ENCODE measurements at regions not wholly inside any gene's neighbourhood (a gene's known extent, or its start where the extent isn't known, plus 50 kb on each side); places are given as distances from the start of the nearest gene placed in this dataset.
A peak's percentile ranks its signal among the peaks of the same experiment; 100 is the strongest.

DNA sequence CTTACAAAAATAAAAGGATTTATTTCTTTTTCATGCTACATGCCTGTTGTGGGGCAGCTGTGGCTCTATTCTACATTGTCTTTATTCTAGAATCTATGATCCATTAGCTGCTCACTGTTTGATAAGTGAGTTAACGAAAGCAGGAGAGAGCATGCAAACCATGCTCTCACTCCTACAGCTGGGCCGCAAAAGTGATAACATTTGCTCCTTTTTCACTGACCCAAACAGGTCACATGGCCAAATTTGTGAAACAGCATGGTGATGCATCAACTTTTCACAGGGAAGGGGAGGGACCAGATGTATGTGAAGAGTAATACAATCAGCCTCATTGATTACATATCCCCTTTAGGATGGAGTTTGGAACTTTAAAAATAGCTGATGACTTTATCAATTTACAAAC, 456.9 kb upstream of the SYT1 start:
- no peak for DNase-seq

DNA sequence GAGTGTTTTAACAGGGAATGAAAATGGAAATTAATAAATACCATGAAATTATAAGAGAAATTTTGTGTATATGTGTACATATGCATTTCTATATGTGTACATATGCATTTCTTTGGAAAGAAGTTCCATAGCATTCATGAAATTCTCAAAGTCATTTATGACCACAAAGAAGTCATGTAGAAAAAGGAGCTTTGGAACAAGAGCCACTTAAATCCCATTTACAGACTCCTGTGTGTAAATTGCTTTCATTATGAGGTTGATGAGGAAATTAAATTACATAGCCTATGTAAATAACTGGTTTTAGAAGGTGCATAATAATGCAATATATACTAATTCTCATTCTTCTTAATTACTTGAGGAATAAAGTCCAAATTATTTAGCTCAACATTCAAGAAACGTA, 450.5 kb upstream of the SYT1 start:
- no peak for DNase-seq

DNA sequence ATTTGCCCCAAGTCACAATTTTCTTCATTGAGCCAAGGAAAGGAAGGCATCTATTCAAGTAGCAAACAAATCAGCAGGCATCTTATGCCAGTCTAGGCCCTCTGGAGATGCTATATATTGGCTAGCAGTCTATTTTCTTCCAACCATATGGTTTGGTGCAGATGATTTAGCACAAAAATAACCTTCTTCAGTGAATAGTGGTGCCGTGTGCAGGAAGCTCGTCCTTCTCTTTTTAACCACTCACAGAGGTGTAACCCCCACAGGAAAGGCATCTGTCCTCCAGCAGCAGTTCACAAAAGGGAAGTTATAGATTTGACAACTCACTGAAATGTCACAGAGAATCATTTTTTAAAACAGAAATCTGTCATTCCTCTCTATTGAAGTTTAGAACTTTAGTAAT, 445.7 kb upstream of the SYT1 start:
- DNase-seq = no peak

DNA sequence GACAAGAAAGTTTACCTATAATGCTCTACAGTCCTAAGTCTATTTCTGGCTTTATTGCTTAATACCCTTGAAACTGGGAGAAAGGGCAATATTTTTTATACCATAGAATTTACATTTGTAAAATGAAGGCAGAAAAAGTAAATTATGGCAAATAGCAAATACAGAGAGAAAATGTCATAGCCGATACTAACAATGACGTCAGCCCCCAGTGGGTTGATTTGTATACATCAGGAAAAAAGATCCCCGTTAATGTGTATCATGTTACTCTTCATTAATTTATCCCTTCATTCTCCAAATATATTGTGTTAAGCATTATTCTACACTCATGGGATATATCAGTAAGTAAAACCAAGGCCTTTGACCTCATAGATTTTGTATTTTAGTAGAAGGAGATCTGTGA, 445.1 kb upstream of the SYT1 start:
- DNase-seq = no peak

DNA sequence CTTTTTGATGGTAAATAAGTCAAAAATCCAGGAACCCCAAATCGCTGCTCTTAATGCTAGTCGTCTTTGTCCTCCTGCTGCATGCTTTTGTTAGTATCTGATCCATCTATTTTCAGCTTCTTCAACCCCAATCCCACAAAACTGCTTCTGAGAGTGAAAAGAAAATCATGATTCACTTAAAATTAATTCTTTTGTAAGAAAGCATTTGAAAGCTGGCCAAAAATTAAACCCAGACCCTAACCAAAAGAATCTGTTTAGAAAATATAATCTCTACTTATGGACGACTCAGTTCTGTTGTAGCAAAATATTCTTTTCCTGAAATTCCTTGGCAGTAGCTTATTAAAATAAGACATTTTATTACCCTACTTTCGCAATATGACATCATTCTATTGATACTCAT, 443.6 kb upstream of the SYT1 start:
- no peak for DNase-seq

DNA sequence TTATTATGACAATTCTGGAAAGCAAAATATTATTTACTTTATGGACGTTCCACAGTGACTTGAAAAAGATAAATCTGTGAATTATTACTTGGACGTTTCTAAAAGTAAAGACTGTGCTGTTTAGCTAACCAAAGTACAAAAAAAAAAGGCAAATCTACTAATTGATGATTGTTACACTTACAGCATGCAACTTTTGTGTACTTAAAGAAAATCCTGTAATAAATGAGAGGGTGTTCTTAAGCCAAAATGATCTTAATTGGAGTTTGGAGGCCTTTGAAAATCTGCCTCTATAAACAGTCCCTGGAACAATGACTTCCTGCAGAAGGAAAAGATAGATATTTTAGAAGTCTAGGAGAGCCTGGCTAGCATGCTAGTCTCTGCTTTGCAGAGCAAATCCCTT, 434.0 kb upstream of the SYT1 start:
- no peak for DNase-seq

DNA sequence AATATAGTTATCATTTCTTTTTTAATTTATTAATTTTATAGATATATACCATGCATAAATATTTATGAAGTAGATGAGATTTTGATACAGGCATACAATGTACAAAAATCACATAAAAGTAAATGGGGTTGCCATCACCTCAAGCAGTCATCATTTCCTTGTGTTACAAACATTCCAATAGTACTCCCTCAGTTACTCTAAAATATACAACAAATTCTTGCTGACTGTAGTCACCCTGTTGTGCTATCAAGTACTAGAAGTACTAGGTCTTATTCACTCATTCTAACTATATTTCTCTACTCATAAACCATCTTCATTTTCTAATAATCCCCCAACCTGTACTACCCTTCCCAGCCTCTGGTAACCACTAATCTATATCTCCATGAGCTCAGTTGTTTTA, 432.6 kb upstream of the SYT1 start:
- no peak for DNase-seq

DNA sequence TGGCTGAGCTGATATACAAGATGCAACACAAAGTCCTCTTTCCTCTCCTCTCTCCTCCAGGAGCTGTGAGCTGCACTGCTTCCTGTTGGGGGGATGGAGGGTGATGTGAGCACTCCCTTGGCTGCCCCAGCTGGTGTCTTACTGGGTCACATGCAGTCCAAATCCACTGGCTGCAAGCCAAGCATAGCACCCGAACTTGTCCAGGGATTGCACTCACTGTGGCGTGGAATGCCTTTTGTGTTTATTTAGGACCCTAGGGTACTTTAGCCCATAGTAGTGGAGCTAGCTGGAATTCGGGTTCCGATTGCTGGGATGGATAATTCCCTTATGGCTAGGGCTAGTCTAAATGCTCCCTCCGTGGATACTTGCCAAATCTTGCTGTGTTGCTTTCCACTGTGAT, 424.9 kb upstream of the SYT1 start:
- no peak for DNase-seq

DNA sequence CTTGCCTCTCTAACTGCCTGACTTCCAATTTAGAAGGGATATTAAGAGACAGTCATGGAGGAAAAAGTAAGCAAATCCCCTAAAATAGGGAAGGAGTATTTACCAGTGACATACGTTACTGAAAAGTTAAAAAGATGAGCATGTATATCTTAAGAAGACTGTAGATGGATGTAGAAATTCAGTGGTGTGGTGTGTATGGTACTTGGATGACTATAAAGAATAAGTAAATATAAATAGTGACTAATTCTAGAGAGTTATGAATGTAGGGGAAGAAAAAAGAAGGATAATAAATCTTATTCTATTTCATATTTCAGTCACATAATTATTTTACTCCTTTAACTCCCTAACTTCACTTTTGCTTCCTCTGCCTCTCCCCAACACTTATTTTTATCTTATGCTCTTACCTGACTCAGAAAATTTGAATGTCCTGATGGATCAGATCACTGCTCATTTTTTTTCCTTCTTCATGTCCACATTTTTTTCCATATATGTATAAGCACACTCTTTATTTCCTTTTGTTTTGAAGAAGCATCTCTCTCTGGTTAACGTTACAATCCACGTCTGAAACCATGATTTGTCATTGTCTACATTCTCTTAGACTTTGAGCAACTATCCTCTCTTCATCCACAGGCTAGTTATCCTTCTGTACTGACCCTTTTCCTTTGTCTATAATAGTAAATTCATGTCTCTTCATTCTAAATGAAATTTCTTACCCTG, 422.7 kb upstream of the SYT1 start:
- no peak for DNase-seq

DNA sequence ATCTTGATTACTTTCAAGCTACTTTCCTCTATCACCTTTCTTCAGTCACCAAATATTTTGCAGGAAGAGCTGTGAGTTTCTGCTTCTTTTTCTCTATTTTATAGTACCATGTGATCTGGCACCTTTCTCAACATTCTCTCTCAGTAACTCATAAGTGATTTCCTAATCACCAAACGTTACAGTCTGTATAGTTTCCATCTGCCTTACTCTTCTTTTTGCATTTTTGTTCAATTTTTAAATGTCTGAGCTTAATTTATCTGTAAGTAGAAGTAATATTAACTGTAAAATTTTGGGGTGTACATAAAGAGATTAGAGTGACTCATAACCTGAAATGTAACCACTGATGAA, 422.1 kb upstream of the SYT1 start:
- DNase-seq = no peak

DNA sequence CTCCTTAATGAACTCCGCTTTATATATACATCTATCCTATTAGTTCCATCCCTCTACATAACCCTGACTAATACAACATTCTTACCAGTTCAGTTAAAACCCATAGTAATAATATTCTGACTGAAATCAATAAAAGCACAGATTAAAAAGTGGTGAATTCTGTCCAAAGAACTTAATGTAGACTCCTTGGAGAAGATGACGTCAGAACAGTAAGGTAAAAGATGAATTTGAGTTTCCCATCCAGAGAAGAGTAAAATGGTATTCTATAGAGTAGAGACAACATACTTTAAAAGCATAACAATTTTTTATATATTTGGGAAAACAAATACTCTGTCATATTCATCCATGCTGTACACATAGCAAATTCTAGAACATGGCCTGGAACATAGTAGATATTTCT, 418.0 kb upstream of the SYT1 start:
- no peak for DNase-seq

DNA sequence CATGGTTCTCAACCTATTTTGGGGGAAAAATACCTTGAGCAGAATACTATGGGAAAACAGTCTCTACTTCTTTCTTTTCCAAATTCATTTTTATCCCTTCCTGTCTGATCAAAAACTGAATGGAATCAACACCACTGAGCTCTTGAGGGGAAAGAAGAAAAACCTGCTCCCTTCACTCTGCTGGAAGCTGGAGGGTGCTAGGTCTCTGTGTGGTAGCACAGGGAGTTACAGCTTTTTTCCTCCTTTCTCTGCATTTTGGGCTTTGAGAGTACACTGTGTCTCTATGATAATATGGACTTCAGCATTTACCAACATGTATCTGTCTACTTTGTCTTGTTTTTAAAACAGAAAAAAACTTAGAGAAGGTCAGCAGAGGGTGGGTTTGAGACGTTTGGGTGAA, 417.2 kb upstream of the SYT1 start:
- no peak for DNase-seq

DNA sequence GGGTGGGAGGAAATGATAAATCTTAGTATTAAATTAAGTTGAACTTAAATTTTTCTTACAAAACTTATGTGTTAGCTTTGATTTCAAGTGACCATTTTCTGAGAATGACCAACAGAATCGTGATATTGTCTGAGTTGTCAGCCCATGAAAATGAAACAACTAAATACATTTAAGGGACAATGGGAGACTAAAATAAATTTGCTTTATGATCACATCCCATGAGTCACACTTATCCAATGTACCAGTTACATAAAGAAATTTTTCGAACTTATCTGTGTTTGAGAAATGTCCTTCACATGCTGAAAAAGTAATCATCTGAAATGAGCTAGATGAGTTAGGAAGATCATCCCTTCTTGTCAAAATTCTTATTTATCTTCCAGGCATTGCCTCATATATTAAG, 415.9 kb upstream of the SYT1 start:
- DNase-seq = no peak

DNA sequence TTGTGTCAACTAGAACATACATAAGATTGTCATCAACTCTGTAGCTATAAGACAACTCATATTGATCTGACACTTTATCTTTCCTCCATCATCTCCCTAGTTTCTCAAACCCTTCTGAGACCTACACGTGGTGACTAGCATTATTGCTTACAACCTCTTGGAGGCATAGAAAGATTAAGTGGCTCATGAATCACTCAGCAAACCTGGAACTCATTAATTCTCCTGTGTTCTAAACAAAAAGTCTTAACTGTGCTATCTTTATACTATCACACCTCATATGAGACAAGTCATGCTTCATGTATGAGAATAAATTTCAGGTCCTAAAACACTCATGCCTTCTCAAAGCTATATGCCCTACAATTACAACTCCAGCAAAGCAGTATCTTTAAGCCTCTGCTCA, 408.6 kb upstream of the SYT1 start:
- DNase-seq = no peak

DNA sequence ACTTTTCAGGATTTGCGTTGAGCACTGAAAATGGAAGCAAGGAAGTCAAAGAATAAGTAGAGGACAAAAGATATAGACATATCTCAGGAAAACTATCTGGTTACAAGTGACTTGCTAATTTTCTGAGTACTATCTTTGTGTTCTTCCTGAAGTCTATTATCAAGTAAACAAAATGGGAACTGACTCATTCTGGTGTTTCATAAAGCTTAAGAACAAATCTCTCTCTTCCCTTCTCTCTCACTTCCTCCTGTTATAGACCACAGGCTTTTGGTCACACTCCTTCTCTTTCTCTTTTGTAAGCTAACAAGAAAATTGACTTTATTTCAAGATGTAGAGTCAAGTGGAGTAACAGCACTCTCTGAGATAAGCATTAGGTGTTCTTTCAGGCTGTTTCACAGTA, 406.6 kb upstream of the SYT1 start:
- DNase-seq = no peak

DNA sequence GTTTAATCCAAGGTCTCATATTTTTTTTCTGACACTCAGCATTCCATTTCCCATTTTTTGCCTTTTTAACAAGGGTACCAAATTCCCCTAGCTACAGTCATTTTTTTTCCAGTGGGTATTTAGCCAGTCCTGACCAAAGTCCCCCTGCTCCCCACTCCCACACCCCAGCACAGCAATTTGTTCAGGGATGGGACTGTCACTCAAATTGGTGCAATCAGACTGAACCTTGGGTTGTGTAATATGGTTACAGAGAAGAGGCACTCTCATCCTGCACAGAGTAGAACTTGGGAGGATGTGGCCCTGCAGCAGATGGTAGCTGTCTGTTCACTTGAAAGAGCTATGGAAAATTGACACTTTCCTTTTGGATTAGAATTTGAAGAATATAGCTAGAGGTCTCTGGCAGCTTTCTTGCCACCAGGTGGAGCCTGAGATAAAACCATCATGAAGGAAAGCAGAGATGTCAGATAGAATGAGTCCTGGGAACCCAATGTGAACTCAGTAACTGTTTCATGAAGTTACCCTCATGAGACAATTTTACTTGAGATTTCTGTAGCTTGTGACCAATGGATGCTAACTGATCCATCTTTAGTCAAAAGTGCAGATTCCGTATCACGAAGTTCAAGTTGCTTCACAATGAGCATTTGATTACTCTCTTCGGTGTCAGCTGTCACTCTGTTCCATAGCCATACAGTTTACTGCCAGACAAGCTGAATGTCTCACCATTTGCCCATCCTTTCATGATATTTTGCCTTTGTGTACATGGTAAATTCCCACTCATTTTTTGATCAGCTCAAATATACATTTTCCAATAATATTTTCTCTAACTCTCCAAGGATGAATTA, 394.0 kb upstream of the SYT1 start:
- DNase-seq = peak; percentile 34

DNA sequence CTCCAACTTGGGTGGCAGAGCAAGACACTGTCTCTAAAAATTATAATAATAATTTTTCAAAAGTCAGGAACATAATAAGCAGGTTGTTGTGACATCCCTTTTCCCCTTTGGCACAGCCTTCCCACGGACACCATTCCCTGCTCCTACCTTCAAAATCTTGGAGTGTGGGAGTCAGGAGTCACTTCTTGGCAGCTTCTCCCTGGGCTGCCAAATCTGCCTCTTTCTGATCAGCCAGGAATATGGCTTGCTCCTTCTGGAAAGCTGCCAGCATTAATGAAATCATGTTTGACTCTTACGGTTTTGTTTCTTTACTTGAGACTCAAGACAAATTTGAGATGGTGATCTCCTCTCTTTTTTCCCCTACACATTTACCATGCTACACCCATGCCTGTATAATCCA, 391.4 kb upstream of the SYT1 start:
- no peak for DNase-seq

DNA sequence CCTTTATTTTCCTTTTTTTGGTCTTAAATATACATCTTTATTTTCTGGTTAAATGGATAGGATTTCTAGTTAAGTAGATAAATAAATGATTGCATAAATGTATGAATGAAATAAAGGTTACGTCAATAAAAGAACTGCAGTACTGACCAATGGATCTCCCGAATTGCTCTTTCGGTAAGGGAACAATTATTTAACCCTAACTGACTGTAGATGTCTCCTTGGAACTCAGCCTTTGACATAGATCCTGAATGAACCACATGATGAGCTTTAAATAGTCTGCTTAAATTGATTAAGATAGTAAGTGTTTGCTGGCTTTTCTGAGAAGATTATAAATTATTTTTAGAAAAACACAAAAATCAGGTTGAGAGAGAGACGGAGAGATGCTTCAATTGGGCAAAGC, 391.0 kb upstream of the SYT1 start:
- DNase-seq = no peak

DNA sequence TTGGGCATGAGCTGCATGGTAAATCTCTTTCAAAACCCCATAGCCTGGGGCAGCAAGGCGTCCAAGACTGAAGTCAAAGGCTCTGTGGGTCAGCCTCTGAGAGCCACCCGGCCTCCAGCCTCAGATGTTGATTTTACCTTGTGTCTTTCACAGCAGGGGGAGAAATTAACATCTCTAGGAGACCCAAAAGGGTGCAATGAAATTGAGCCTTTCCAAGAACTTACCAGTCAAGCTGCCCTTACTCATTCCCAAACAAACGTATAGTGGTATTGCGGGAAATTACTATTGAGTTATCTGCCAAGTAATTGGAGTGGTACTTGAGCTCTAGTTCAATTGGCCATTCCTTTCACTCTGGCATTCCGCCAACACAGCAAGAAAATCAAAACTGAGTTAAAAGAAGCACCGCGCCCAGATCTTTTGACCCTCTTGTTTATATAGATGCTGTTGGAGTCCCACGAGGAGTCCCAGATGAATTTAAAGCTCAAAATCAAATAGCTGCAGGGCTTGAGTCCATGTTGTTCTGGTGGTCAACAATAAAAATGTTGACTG, 380.7 kb upstream of the SYT1 start:
- peak; percentile 55 for DNase-seq

DNA sequence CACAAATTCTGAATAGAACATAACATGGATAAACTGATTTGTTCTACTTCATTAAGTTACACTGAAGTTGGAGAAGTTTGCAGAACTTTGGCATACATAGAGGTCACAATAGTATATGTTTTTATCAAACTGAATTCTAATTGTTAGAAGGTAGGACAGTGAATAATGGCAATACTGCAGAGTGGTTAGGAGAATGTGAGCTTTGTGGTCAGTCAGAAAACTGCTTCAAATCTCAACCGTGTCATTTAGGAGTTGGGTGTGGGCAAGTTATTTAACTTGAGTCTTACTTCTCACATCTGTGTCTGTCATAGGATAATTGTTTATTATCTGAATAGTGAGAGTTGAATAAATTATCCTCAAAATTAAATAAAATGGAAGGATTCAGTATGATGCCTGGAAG, 374.6 kb upstream of the SYT1 start:
- DNase-seq = no peak

DNA sequence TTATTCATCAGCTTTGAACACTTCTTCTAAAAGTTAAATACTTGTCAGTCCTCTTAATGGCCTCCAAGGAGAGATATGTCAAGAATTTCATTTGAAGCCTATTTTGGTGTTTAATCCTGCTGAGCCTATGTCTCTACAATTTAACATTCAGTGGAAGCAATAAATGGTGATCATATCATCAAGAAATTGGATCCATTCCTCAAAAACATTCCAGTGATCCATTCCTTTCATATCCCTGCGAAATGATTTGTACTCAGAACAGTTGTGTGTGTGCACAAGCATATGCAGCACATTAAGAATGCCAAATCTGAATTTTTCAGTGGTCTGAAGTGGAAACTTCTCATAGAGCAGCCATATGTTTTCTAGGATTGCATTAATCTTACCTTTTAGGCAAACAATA, 373.7 kb upstream of the SYT1 start:
- DNase-seq = no peak

DNA sequence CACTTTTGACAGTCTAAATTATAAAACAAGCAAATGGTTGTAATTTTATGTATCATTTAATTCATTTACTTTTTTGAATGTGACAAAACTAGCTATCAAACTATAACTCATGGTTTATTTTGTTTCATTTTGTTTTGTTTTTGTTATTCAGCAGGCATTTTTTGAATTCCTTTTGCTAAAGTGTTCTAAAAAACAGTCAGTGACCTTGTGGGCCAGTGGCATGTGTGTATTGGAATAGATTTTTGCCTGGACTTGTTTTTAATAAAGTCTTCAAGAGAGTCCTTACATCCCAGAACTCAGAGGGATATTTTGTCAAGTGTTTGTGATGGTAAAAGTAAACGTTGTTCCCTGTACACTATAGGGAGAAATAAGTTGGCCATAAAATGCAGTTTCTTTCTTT, 369.7 kb upstream of the SYT1 start:
- no peak for DNase-seq

DNA sequence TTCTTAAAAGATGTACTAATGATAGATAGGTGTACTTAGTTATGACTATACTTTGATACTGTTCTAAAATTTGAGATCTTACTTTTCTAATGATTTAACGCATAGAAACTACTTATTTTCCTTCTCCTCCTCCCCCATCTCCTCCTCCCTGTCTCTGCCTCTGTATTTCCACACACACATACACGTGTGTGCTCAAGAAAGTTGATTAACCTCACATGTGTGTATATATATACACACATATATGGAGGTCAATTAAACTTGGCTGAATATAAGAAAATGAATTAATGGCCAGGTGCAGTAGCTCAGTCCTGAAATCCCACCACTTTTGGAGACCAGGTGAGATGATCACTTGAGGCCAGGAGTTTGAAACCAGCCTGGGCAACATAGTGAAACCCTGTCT, 362.7 kb upstream of the SYT1 start:
- no peak for DNase-seq

DNA sequence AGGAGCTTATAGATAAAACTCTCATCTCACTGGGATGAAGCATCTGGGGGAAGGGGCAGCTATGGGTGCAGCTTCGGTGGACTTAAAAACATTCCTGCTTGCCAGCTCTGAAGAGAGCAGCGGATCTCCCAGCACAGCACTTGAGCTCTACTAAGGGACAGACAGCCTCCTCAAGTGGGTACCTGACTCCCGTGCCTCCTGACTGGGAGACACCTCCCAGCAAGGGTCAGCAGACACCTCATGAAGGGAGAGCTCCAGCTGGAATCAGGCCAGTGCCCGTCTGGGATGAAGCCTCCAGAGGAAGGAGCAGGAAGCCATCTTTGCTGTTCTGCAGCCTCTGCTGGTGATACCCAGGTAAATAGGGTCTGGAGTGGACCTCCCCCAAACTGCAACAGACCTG, 345.2 kb upstream of the SYT1 start:
- no peak for DNase-seq

Measured in COR-L47 (cell line).